K562 (cell line): ENCODE measurements at regions not wholly inside any gene's neighbourhood (a gene's known extent, or its start where the extent isn't known, plus 50 kb on each side); places are given as distances from the start of the nearest gene placed in this dataset.

ENCODE experiments used
- ATAC-seq: fragments of 200-7000 bp; cut with Tn5 transposase; 3 replicates; pipeline ENCODE4 v1.9.1; 2020; ENCODE audit warnings: moderate library complexity
- BruUV-seq: library from RNA; stranded (reverse); fragments of 400-500 nt; replicated peaks from 2 replicates; lab custom pipeline; 2021; lab: Mats Ljungman, UMichigan
- CTCF ChIA-PET: fragments of 300-600 bp; formaldehyde crosslinking; extraction: SDS; loops from one replicate; lab custom pipeline; 2021; ENCODE audit warnings: low intra/inter-chr PET ratio; lab: Yijun Ruan, JAX
- POLR2A ChIA-PET: fragments of 300-600, 350-650 bp; sonication (Branson Sonifier 250); formaldehyde crosslinking; extraction: SDS; loops from one replicate; lab custom pipeline; 2021; ENCODE audit warnings: antibody characterized with exemption, inconsistent platforms; lab: Yijun Ruan, JAX
- DNase-seq, 4 experiments: peaks; one replicate each; pipeline versions ENCODE4 v3.0.0 to v3.0.0-alpha.2; 2011 to 2018; ENCODE audit warnings: low spot score in 3 of 4, mixed read lengths in 3 of 4; ENCODE audit errors: extremely low read depth in 1 of 4
- FAIRE-seq: peaks from 2 replicates; lab custom pipeline; 2011; peaks lifted over from hg19 to GRCh38; lab: Jason Lieb, UNC
- H2AFZ ChIP-seq: 2 replicates; pipeline ENCODE4 v1.6.0; 2011; ENCODE audit warnings: low read depth, low read length, control low read depth, inconsistent platforms
- H3K27ac ChIP-seq: fragments of 200-600 bp; 3 replicates; pipeline ENCODE4 v1.8.0; 2011; ENCODE audit warnings: low read depth, mild to moderate bottlenecking, control low read depth, inconsistent platforms, low read length, moderate library complexity, mixed read lengths; ENCODE audit errors: extremely low read depth
- H3K27me3 ChIP-seq, 2 experiments: fragments of 300-600 bp in 1 of 2; 2 replicates in 1 of 2; 3 replicates in 1 of 2; pipeline versions ENCODE4 v1.6.0 to v1.8.0; 2011; ENCODE audit warnings: inconsistent platforms in 2 of 2, low read length in 2 of 2, mild to moderate bottlenecking in 1 of 2, mixed read lengths in 1 of 2, moderate library complexity in 1 of 2; ENCODE audit not compliant: control insufficient read depth in 2 of 2, insufficient read depth in 2 of 2
- H3K36me3 ChIP-seq: fragments of 300-600 bp; 3 replicates; pipeline ENCODE4 v1.8.0; 2011; ENCODE audit warnings: mild to moderate bottlenecking, low read length, inconsistent platforms; ENCODE audit not compliant: control insufficient read depth, insufficient read depth
- H3K4me1 ChIP-seq, 2 experiments: fragments of 200-600 bp in 1 of 2; replicated peaks in 1 of 2; 2 replicates in 1 of 2; 3 replicates in 1 of 2; pipeline versions ENCODE4 v1.5.1 to v1.8.0; 2011; ENCODE audit warnings: inconsistent platforms in 2 of 2, low read length in 2 of 2, mild to moderate bottlenecking in 1 of 2, mixed read lengths in 1 of 2, moderate library complexity in 1 of 2; ENCODE audit not compliant: control insufficient read depth in 2 of 2, insufficient read depth in 2 of 2
- H3K4me2 ChIP-seq: 2 replicates; pipeline ENCODE4 v1.6.1; 2011; ENCODE audit warnings: low read length, control low read depth, inconsistent platforms, mixed read lengths; ENCODE audit not compliant: insufficient read depth
- H3K4me3 ChIP-seq: fragments of 200-600 bp; sonication (generic), shearing (Covaris generic); 2 replicates; pipeline ENCODE4 v1.5.1; 2016; ENCODE audit warnings: control low read depth, inconsistent platforms
- H3K79me2 ChIP-seq: fragments of 200-600 bp; 3 replicates; pipeline ENCODE4 v1.8.0; 2011; ENCODE audit warnings: low read length, inconsistent platforms; ENCODE audit not compliant: control insufficient read depth, insufficient read depth
- H3K9ac ChIP-seq, 2 experiments: 2 replicates each; pipeline versions ENCODE4 v1.6.0 to v1.6.1; 2011; ENCODE audit warnings: low read depth in 2 of 2, low read length in 2 of 2, control low read depth in 1 of 2, inconsistent platforms in 1 of 2, mild to moderate bottlenecking in 1 of 2, mixed read lengths in 1 of 2; ENCODE audit not compliant: insufficient read depth in 1 of 2
- H3K9me1 ChIP-seq: one replicate; pipeline ENCODE4 v1.6.0; 2011; ENCODE audit warnings: inconsistent platforms, mild to moderate bottlenecking, low read length, moderate library complexity; ENCODE audit not compliant: control insufficient read depth, insufficient read depth
- H3K9me3 ChIP-seq: replicated peaks from 2 replicates; pipeline ENCODE4 v1.5.1; 2011; ENCODE audit warnings: low read depth, low read length, inconsistent platforms; ENCODE audit not compliant: control insufficient read depth, insufficient read depth
- H4K20me1 ChIP-seq: replicated peaks from 2 replicates; pipeline ENCODE4 v1.6.1; 2011; ENCODE audit warnings: low read length, inconsistent platforms, mixed read lengths; ENCODE audit not compliant: control insufficient read depth, insufficient read depth
- ARHGAP35 ChIP-seq: fragments of 450-650 bp; IDR thresholded peaks from 2 replicates; pipeline ENCODE4 v1.6.1; 2018; ENCODE audit not compliant: partially characterized antibody
- ARNT ChIP-seq, 2 experiments: fragments of 450-650 bp; IDR thresholded peaks; 2 replicates each; pipeline ENCODE4 v1.6.1; 2016; ENCODE audit warnings: mild to moderate bottlenecking in 1 of 2
- ELF4 ChIP-seq: fragments of 450-650 bp; formaldehyde crosslinking; IDR thresholded peaks from 2 replicates; pipeline ENCODE4 v1.4.0; 2022; ENCODE audit warnings: missing genetic modification characterization
- ESRRB ChIP-seq: fragments of 250-450 bp; sonication (Bioruptor Pico); IDR thresholded peaks from 2 replicates; pipeline ENCODE4 v1.5.0; 2020; ENCODE audit warnings: mild to moderate bottlenecking, moderate library complexity, borderline replicate concordance
- FOXA1 ChIP-seq: fragments of 450-650 bp; IDR thresholded peaks from 2 replicates; pipeline ENCODE4 v1.6.1; 2016; ENCODE audit warnings: mild to moderate bottlenecking, borderline replicate concordance
- IRF9 ChIP-seq: fragments of 450-650 bp; IDR thresholded peaks from 2 replicates; pipeline ENCODE4 v1.6.1; 2016; ENCODE audit warnings: missing biosample characterization, missing genetic modification characterization
- NFE2L1 ChIP-seq: fragments of 450-650 bp; IDR thresholded peaks from 2 replicates; pipeline ENCODE4 v1.6.1; 2016; ENCODE audit warnings: missing genetic modification characterization, low read depth, mild to moderate bottlenecking, missing compliant biosample characterization, moderate library complexity, borderline replicate concordance
- PHF8 ChIP-seq: fragments of 200-600 bp; sonication (generic); IDR thresholded peaks from 2 replicates; pipeline ENCODE4 v1.6.1; 2012; ENCODE audit warnings: mixed run types, mild to moderate bottlenecking, inconsistent platforms, low read length, moderate library complexity, borderline replicate concordance
- XRCC4 ChIP-seq: IDR thresholded peaks from one replicate; pipeline ENCODE4 v1.6.1; 2011; ENCODE audit not compliant: insufficient read depth, insufficient read length; ENCODE audit errors: extremely low read depth
- ZNF277 ChIP-seq: fragments of 250-450 bp; sonication (Bioruptor Pico); IDR thresholded peaks from 2 replicates; pipeline ENCODE4 v1.8.0; 2022; ENCODE audit warnings: inconsistent platforms, mild to moderate bottlenecking, moderate library complexity, borderline replicate concordance
- ZNF407 ChIP-seq: fragments of 450-650 bp; IDR thresholded peaks from 2 replicates; pipeline ENCODE4 v1.6.1; 2016; ENCODE audit warnings: low read depth
- WGBS: fragments of 100-300 bp; shearing (Covaris generic); methylation state at CpG from one replicate; pipeline ENCODE4 v1.1.6; 2016; ENCODE audit warnings: low coverage, mixed read lengths; ENCODE audit not compliant: insufficient coverage; ENCODE audit errors: missing lambda C conversion rate; 5-methylcytosine and 5-hydroxymethylcytosine counted together
- in situ Hi-C: fragments of 300-500 bp; cut with MboI; formaldehyde crosslinking; loops from 4 replicates; pipeline ENCODE4 v1.15.0; 2018; ENCODE audit warnings: inconsistent platforms, mixed read lengths
- intact Hi-C: fragments of 100-400 bp; cut with micrococcal nuclease; formaldehyde crosslinking; loops from 2 replicates; pipeline ENCODE4 v1.14.2; 2022

GRCh38 chr17:13874817-13875216, 194.5 kb upstream of the COX10 start:
- H2AFZ ChIP-seq: no peak overlapping the region
- intact Hi-C loops (no loop called here), in situ Hi-C loops (no loop called here)
- no peak overlapping the region for H3K4me2 ChIP-seq
- POLR2A ChIA-PET: no interaction called here
- no peak overlapping the region for H3K9ac ChIP-seq
- H4K20me1 ChIP-seq: no peaks in the 10 kb centered on the region
- H3K9me3 ChIP-seq: no peaks in the 10 kb centered on the region
- no TSS peak for BruUV-seq
- no peak overlapping the region for H3K27ac ChIP-seq
- H3K4me1 ChIP-seq: no peaks in the 10 kb centered on the region
- H3K36me3 ChIP-seq: no peaks in the 10 kb centered on the region
- H3K4me3 ChIP-seq: no peak overlapping the region
- no peaks in the 10 kb centered on the region for H3K9me1 ChIP-seq
- no peaks in the 10 kb centered on the region for H3K79me2 ChIP-seq
- H3K27me3 ChIP-seq: no peaks in the 10 kb centered on the region; a peak in 3 of 5 replicates
- CTCF ChIA-PET: no interaction called here
- FAIRE-seq: no peak
- DNase-seq: no peak
- 0% methylated on average over 1 of the region's 1 CpG for WGBS
- no peak for ATAC-seq
- TF ChIP-seq ZNF407 (no peak), ARNT (IDR thresholded peaks at IDR 0.05) (no peak), ELF4 (CRISPR knock-in tag) (no peak), FOXA1 (no peak), XRCC4 (no peak), ZNF277 (CRISPR knock-in tag) (no peak), NFE2L1 (tag) (no peak), IRF9 (tag) (no peak), ESRRB (no peak), PHF8 (no peak), ARHGAP35 (no peak)
